GM13976 (cell line): ENCODE measurements at regions not wholly inside any gene's neighbourhood (a gene's known extent, or its start where the extent isn't known, plus 50 kb on each side); places are given as distances from the start of the nearest gene placed in this dataset.

Experiments used
- DNase-seq: peaks from one replicate; pipeline ENCODE4 v3.0.0; 2012; ENCODE audit warnings: low spot score
- CTCF ChIP-seq: IDR thresholded peaks from 2 replicates; pipeline ENCODE4 v1.5.1; 2012; ENCODE audit warnings: borderline replicate concordance, mild to moderate bottlenecking; ENCODE audit not compliant: insufficient read depth; ENCODE audit errors: extremely low read depth, missing control alignments, control extremely low read depth
- in situ Hi-C: fragments of 300-500 bp; cut with MboI; formaldehyde crosslinking; loops from one replicate; pipeline ENCODE4 v1.12.0; 2022; ENCODE audit warnings: low sequenced_read_pairs, mixed read lengths, inconsistent platforms; ENCODE audit not compliant: unreplicated experiment

- in situ Hi-C loops = no loop called here
Measured at GRCh38 chr19:46947866-46948265, 71.8 kb upstream of the NPAS1 start.

GRCh38 chr19:46950526-46951170 lies 69.0 kb upstream of the NPAS1 start:
- in situ Hi-C loops = no loop called here
- no peak for TF ChIP-seq CTCF
- DNase-seq = no peak

More at GRCh38 chr19:46947866-46948265, 71.8 kb upstream of the NPAS1 start:
- TF ChIP-seq CTCF = no peak
- no peak for DNase-seq

GRCh38 chr19:46951171-46951986 lies 68.3 kb upstream of the NPAS1 start:
- in situ Hi-C loops = no loop called here
- TF ChIP-seq CTCF = no peak
- no peak for DNase-seq

- TF ChIP-seq CTCF = no peak
- in situ Hi-C loops = no loop called here
Measured at GRCh38 chr19:46952874-46953273, 66.8 kb upstream of the NPAS1 start.

GRCh38 chr19:46953955-46954501 lies 65.6 kb upstream of the NPAS1 start:
- in situ Hi-C loops = no loop called here
- no peak for TF ChIP-seq CTCF

More at GRCh38 chr19:46952874-46953273, 66.8 kb upstream of the NPAS1 start:
- no peak for DNase-seq

GRCh38 chr19:46954502-46954992 lies 65.1 kb upstream of the NPAS1 start:
- DNase-seq = no peak
- in situ Hi-C loops = no loop called here
- no peak for TF ChIP-seq CTCF

More at GRCh38 chr19:46953955-46954501, 65.6 kb upstream of the NPAS1 start:
- DNase-seq = no peak
